CD14-positive monocyte (primary cell): ENCODE measurements at regions not wholly inside any gene's neighbourhood (a gene's known extent, or its start where the extent isn't known, plus 50 kb on each side); places are given as distances from the start of the nearest gene placed in this dataset.

Experiments
- DNase-seq, 3 donors: peaks; one replicate each; pipeline ENCODE4 v3.0.0-alpha.2; 2011 to 2022
- H2AFZ ChIP-seq: 2 replicates; pipeline ENCODE4 v1.6.0; 2012; ENCODE audit warnings: mild to moderate bottlenecking, low read depth, low read length, inconsistent platforms; ENCODE audit not compliant: insufficient read depth, poor library complexity, severe bottlenecking
- H3K27ac ChIP-seq, 2 donors: 1 replicate in 1 of 2; 2 replicates in 1 of 2; pipeline ENCODE4 v1.5.1; 2012 to 2013; ENCODE audit warnings: low read length in 2 of 2, control low read depth in 1 of 2, inconsistent platforms in 1 of 2, low read depth in 1 of 2, mild to moderate bottlenecking in 1 of 2
- H3K27me3 ChIP-seq, 2 donors: one replicate each; pipeline versions ENCODE4 v1.6.0 to v1.6.1; 2011 to 2013; ENCODE audit warnings: low read length in 2 of 2; ENCODE audit not compliant: control insufficient read depth in 2 of 2, insufficient read depth in 2 of 2
- H3K36me3 ChIP-seq, 2 donors: replicated peaks in 1 of 2; 1 replicate in 1 of 2; 2 replicates in 1 of 2; pipeline versions ENCODE4 v1.5.1 to v1.6.1; 2012 to 2013; ENCODE audit warnings: low read length in 2 of 2, control low read depth in 1 of 2, inconsistent platforms in 1 of 2, mild to moderate bottlenecking in 1 of 2; ENCODE audit not compliant: insufficient read depth in 2 of 2, control insufficient read depth in 1 of 2
- H3K4me1 ChIP-seq, 2 donors: 1 replicate in 1 of 2; 2 replicates in 1 of 2; pipeline versions ENCODE4 v1.5.1 to v1.6.1; 2012 to 2013; ENCODE audit warnings: low read length in 2 of 2, control low read depth in 1 of 2, inconsistent platforms in 1 of 2, mild to moderate bottlenecking in 1 of 2, moderate library complexity in 1 of 2; ENCODE audit not compliant: insufficient read depth in 2 of 2, control insufficient read depth in 1 of 2
- H3K4me2 ChIP-seq: replicated peaks from 2 replicates; pipeline ENCODE3; 2012; ENCODE audit warnings: low read length, moderate library complexity, mild to moderate bottlenecking; ENCODE audit not compliant: poor library complexity, severe bottlenecking; ENCODE audit errors: extremely low read depth
- H3K4me3 ChIP-seq, 3 experiments: fragments of 200-600 bp in 1 of 3; sonication (generic) in 1 of 3; replicated peaks in 1 of 3; 1 replicate in 2 of 3; 2 replicates in 1 of 3; pipeline ENCODE4 v1.5.1; 2011 to 2013; ENCODE audit warnings: low read length in 3 of 3, mild to moderate bottlenecking in 3 of 3, control low read depth in 2 of 3, low read depth in 2 of 3, inconsistent platforms in 1 of 3, moderate library complexity in 1 of 3
- H3K79me2 ChIP-seq: 2 replicates; pipeline ENCODE4 v1.6.0; 2012; ENCODE audit warnings: mild to moderate bottlenecking, control low read depth, inconsistent platforms, low read length, moderate library complexity; ENCODE audit not compliant: insufficient read depth
- H3K9ac ChIP-seq: 2 replicates; pipeline ENCODE4 v1.6.0; 2017; ENCODE audit warnings: low read length, mild to moderate bottlenecking; ENCODE audit not compliant: insufficient read depth, poor library complexity, severe bottlenecking
- H3K9me3 ChIP-seq, 2 donors: replicated peaks in 1 of 2; 1 replicate in 1 of 2; 2 replicates in 1 of 2; pipeline versions ENCODE4 v1.5.1 to v1.6.1; 2012 to 2013; ENCODE audit warnings: low read length in 2 of 2, control low read depth in 1 of 2; ENCODE audit not compliant: control insufficient read depth in 1 of 2, insufficient read depth in 1 of 2
- H4K20me1 ChIP-seq: 2 replicates; pipeline ENCODE4 v1.6.0; 2012; ENCODE audit warnings: mild to moderate bottlenecking, low read length, control low read depth, moderate library complexity; ENCODE audit not compliant: insufficient read depth
- H3K27ac Mint-ChIP-seq, 7 donors: one replicate each; pipeline ENCODE4 v1.8.0; 2020; ENCODE audit warnings: mild to moderate bottlenecking in 7 of 7, mixed read lengths in 7 of 7, moderate library complexity in 6 of 7, inconsistent platforms in 2 of 7
- H3K27me3 Mint-ChIP-seq, 3 donors: one replicate each; pipeline ENCODE4 v1.8.0; 2021 to 2022; ENCODE audit warnings: low read depth in 3 of 3, mild to moderate bottlenecking in 3 of 3, mixed read lengths in 3 of 3, moderate library complexity in 3 of 3, inconsistent platforms in 1 of 3
- H3K36me3 Mint-ChIP-seq, 2 donors: one replicate each; pipeline ENCODE4 v1.8.0; 2020; ENCODE audit warnings: mixed read lengths in 2 of 2, inconsistent platforms in 1 of 2, mild to moderate bottlenecking in 1 of 2
- H3K4me1 Mint-ChIP-seq: one replicate; pipeline ENCODE4 v1.8.0; 2020; ENCODE audit warnings: mild to moderate bottlenecking, mixed read lengths
- H3K4me3 Mint-ChIP-seq, 2 donors: one replicate each; pipeline ENCODE4 v1.8.0; 2020; ENCODE audit warnings: mild to moderate bottlenecking in 2 of 2, mixed read lengths in 2 of 2, moderate library complexity in 1 of 2
- H3K9me3 Mint-ChIP-seq, 7 donors: one replicate each; pipeline ENCODE4 v1.8.0; 2020 to 2022; ENCODE audit warnings: mixed read lengths in 7 of 7, mild to moderate bottlenecking in 6 of 7, moderate library complexity in 6 of 7, inconsistent platforms in 2 of 7
- WGBS: methylation state at CpG from one replicate; pipeline ENCODE4 v1.1.5; 2013; ENCODE audit warnings: missing lambda C conversion rate; ENCODE audit not compliant: insufficient coverage; 5-methylcytosine and 5-hydroxymethylcytosine counted together
- intact Hi-C, 2 donors: fragments of 100-400 bp; cut with micrococcal nuclease; formaldehyde crosslinking; loops; one replicate each; pipeline versions ENCODE4 v1.15.0 to v1.15.1; 2023
- TF ChIP-seq, protein P1 (sequence below): fragments of 200-600 bp; IDR thresholded peaks from one replicate; pipeline ENCODE4 v1.8.0; 2022; ENCODE audit warnings: antibody characterized with exemption, mild to moderate bottlenecking

GRCh38 chr15:46616033-46616432 lies 981.2 kb downstream of the SQOR start:
- no peaks in the 10 kb centered on the region for H3K36me3 ChIP-seq
- H3K4me3 Mint-ChIP-seq: no peak overlapping the region
- intact Hi-C loops: no loop called here
- H3K4me1 ChIP-seq: no peaks in the 10 kb centered on the region
- H3K4me2 ChIP-seq: no peak overlapping the region
- H3K36me3 Mint-ChIP-seq: no peaks in the 10 kb centered on the region
- no peak for DNase-seq
- H3K27ac ChIP-seq: no peak overlapping the region
- H3K9me3 Mint-ChIP-seq: peaks cover 5 to 16% (median 11%) of the 10 kb centered on the region in 7 donors
- TF ChIP-seq, protein P1, sequence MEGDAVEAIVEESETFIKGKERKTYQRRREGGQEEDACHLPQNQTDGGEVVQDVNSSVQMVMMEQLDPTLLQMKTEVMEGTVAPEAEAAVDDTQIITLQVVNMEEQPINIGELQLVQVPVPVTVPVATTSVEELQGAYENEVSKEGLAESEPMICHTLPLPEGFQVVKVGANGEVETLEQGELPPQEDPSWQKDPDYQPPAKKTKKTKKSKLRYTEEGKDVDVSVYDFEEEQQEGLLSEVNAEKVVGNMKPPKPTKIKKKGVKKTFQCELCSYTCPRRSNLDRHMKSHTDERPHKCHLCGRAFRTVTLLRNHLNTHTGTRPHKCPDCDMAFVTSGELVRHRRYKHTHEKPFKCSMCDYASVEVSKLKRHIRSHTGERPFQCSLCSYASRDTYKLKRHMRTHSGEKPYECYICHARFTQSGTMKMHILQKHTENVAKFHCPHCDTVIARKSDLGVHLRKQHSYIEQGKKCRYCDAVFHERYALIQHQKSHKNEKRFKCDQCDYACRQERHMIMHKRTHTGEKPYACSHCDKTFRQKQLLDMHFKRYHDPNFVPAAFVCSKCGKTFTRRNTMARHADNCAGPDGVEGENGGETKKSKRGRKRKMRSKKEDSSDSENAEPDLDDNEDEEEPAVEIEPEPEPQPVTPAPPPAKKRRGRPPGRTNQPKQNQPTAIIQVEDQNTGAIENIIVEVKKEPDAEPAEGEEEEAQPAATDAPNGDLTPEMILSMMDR: no peak
- H3K27me3 ChIP-seq: no peaks in the 10 kb centered on the region
- no peaks in the 10 kb centered on the region for H4K20me1 ChIP-seq
- H3K9me3 ChIP-seq: peaks cover 9 to 32% of the 10 kb centered on the region in 2 donors
- no peaks in the 10 kb centered on the region for H3K4me1 Mint-ChIP-seq
- no peak overlapping the region for H2AFZ ChIP-seq
- no peaks in the 10 kb centered on the region for H3K79me2 ChIP-seq
- no peak overlapping the region for H3K4me3 ChIP-seq
- no peaks in the 10 kb centered on the region for H3K27me3 Mint-ChIP-seq
- WGBS: no CpG with 5 or more reads among the region's 4 CpGs
- no peak overlapping the region for H3K27ac Mint-ChIP-seq
- no peak overlapping the region for H3K9ac ChIP-seq

GRCh38 chr15:46617507-46617906 lies 982.7 kb downstream of the SQOR start:
- intact Hi-C loops: no loop called here

More at GRCh38 chr15:46617507-46617906, 982.7 kb downstream of the SQOR start:
- Mint-ChIP-seq H3K9me3 (peaks cover 5 to 19% (median 11%) of the 10 kb centered on the region in 7 donors), H3K4me1 (no peaks in the 10 kb centered on the region), H3K27ac (no peak overlapping the region), H3K4me3 (no peak overlapping the region), H3K27me3 (no peaks in the 10 kb centered on the region), H3K36me3 (no peaks in the 10 kb centered on the region)
- Histone ChIP-seq H3K27me3 (no peaks in the 10 kb centered on the region), H3K79me2 (no peaks in the 10 kb centered on the region), H4K20me1 (no peaks in the 10 kb centered on the region), H3K9me3 (peaks cover 9 to 32% of the 10 kb centered on the region in 2 donors), H3K27ac (no peak overlapping the region), H2AFZ (no peak overlapping the region), H3K4me1 (no peaks in the 10 kb centered on the region), H3K36me3 (no peaks in the 10 kb centered on the region), H3K4me3 (no peak overlapping the region), H3K4me2 (no peak overlapping the region), H3K9ac (no peak overlapping the region)
- TF ChIP-seq, protein P1: no peak
- DNase-seq: no peak
